WERI-Rb-1 (cell line): ENCODE measurements at regions not wholly inside any gene's neighbourhood (a gene's known extent, or its start where the extent isn't known, plus 50 kb on each side); places are given as distances from the start of the nearest gene placed in this dataset.
"Not testable (repeated sequence)": the region's sequence is repeated elsewhere in the genome, so short reads cannot be mapped to it uniquely, and the experiment has no call there.

Experiments used
- DNase-seq: peaks from one replicate; pipeline ENCODE4 v3.0.0-alpha.2; 2020
- H3K27ac ChIP-seq: fragments of 250-450 bp; sonication (Bioruptor Pico); 2 replicates; pipeline ENCODE4 v1.5.1; 2020; ENCODE audit warnings: mild to moderate bottlenecking, moderate library complexity
- H3K27me3 ChIP-seq: fragments of 250-450 bp; sonication (Bioruptor Pico); 2 replicates; pipeline ENCODE4 v1.5.1; 2021; ENCODE audit warnings: mild to moderate bottlenecking, low read depth, moderate library complexity; ENCODE audit not compliant: insufficient read depth, severe bottlenecking
- H3K36me3 ChIP-seq: fragments of 250-450 bp; sonication (Bioruptor Pico); 2 replicates; pipeline ENCODE4 v1.5.1; 2020; ENCODE audit warnings: mild to moderate bottlenecking, moderate library complexity
- H3K4me3 ChIP-seq: 2 replicates; pipeline ENCODE4 v1.5.1; 2011; ENCODE audit warnings: low read depth, mild to moderate bottlenecking, control low read depth, low read length
- H3K9me3 ChIP-seq: fragments of 250-450 bp; sonication (Bioruptor Pico); 2 replicates; pipeline ENCODE4 v1.5.1; 2021; ENCODE audit warnings: mild to moderate bottlenecking, moderate library complexity; ENCODE audit not compliant: severe bottlenecking
- CTCF ChIP-seq: IDR thresholded peaks from 2 replicates; pipeline ENCODE4 v1.5.1; 2011; ENCODE audit warnings: low read depth, mild to moderate bottlenecking, control low read depth, inconsistent platforms, low read length

GRCh38 chr12:75694534-75695268 lies 183.3 kb upstream of the KRR1 start:
- no peak for DNase-seq
- no peak for TF ChIP-seq CTCF
- no peak overlapping the region for H3K27ac ChIP-seq
- no peak overlapping the region for H3K4me3 ChIP-seq
- H3K27me3 ChIP-seq, result no peaks in the 10 kb centered on the region
- H3K9me3 ChIP-seq, result no peaks in the 10 kb centered on the region
- H3K36me3 ChIP-seq, result no peaks in the 10 kb centered on the region

- Histone ChIP-seq H3K36me3 (no peaks in the 10 kb centered on the region), H3K27ac (no peak overlapping the region), H3K27me3 (no peaks in the 10 kb centered on the region), H3K9me3 (no peaks in the 10 kb centered on the region), H3K4me3 (no peak overlapping the region)
- TF ChIP-seq CTCF, result no peak
- DNase-seq, result no peak
Observed at GRCh38 chr12:75692876-75693275, 181.5 kb upstream of the KRR1 start.

GRCh38 chr12:75690296-75690955 lies 179.0 kb upstream of the KRR1 start:
- Histone ChIP-seq H3K27me3 (no peaks in the 10 kb centered on the region), H3K27ac (no peak overlapping the region), H3K4me3 (no peak overlapping the region), H3K36me3 (no peaks in the 10 kb centered on the region), H3K9me3 (no peaks in the 10 kb centered on the region)
- TF ChIP-seq CTCF, result no peak
- DNase-seq, result no peak

GRCh38 chr12:75686233-75686632 lies 174.8 kb upstream of the KRR1 start:
- not testable (repeated sequence) for H3K9me3 ChIP-seq, H3K36me3 ChIP-seq, H3K4me3 ChIP-seq, H3K27ac ChIP-seq, DNase-seq, H3K27me3 ChIP-seq

GRCh38 chr12:75685617-75686225 lies 174.3 kb upstream of the KRR1 start:
- H3K27ac ChIP-seq, result no peak overlapping the region
- no peaks in the 10 kb centered on the region for H3K36me3 ChIP-seq
- no peak overlapping the region for H3K4me3 ChIP-seq
- TF ChIP-seq CTCF, result no peak
- no peaks in the 10 kb centered on the region for H3K9me3 ChIP-seq
- DNase-seq, result no peak
- no peaks in the 10 kb centered on the region for H3K27me3 ChIP-seq
